PC-9 (cell line): ENCODE measurements at regions not wholly inside any gene's neighbourhood (a gene's known extent, or its start where the extent isn't known, plus 50 kb on each side); places are given as distances from the start of the nearest gene placed in this dataset.

Experiments
- EZH2 ChIP-seq: fragments of 200-600 bp; sonication (generic); IDR thresholded peaks from 2 replicates; pipeline ENCODE4 v1.8.0; 2017; ENCODE audit warnings: antibody characterized with exemption, low read depth
- TF ChIP-seq, protein P1 (sequence below): fragments of 200-600 bp; sonication (generic); conservative IDR thresholded peaks from 2 replicates; pipeline ENCODE4 v1.6.1; 2017; ENCODE audit warnings: mixed run types, antibody characterized with exemption, mild to moderate bottlenecking, moderate library complexity

GRCh38 chr5:175357995-175358394, 86.0 kb downstream of the DRD1 start:
- TF ChIP-seq, protein P1, sequence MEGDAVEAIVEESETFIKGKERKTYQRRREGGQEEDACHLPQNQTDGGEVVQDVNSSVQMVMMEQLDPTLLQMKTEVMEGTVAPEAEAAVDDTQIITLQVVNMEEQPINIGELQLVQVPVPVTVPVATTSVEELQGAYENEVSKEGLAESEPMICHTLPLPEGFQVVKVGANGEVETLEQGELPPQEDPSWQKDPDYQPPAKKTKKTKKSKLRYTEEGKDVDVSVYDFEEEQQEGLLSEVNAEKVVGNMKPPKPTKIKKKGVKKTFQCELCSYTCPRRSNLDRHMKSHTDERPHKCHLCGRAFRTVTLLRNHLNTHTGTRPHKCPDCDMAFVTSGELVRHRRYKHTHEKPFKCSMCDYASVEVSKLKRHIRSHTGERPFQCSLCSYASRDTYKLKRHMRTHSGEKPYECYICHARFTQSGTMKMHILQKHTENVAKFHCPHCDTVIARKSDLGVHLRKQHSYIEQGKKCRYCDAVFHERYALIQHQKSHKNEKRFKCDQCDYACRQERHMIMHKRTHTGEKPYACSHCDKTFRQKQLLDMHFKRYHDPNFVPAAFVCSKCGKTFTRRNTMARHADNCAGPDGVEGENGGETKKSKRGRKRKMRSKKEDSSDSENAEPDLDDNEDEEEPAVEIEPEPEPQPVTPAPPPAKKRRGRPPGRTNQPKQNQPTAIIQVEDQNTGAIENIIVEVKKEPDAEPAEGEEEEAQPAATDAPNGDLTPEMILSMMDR, result no peak
- TF ChIP-seq EZH2, result no peak
